Ramos (cell line): ENCODE measurements at regions not wholly inside any gene's neighbourhood (a gene's known extent, or its start where the extent isn't known, plus 50 kb on each side); places are given as distances from the start of the nearest gene placed in this dataset.
"Not testable (repeated sequence)": the region's sequence is repeated elsewhere in the genome, so short reads cannot be mapped to it uniquely, and the experiment has no call there.

ENCODE experiments used
- in situ Hi-C: fragments of 300-500 bp; cut with MboI; formaldehyde crosslinking; loops from one replicate; pipeline ENCODE4 v1.14.3; 2022; ENCODE audit warnings: low sequenced_read_pairs; ENCODE audit not compliant: unreplicated experiment

GRCh38 chr1:99532276-99532580, 113.7 kb upstream of the PALMD start:
- in situ Hi-C loops = no loop called here

GRCh38 chr1:99533909-99534637, 111.8 kb upstream of the PALMD start:
- in situ Hi-C loops = no loop called here

GRCh38 chr1:99534638-99534930, 111.3 kb upstream of the PALMD start:
- in situ Hi-C loops = no loop called here

GRCh38 chr1:99535470-99536164, 110.3 kb upstream of the PALMD start:
- in situ Hi-C loops = no loop called here

GRCh38 chr1:99537886-99538617, 107.9 kb upstream of the PALMD start:
- in situ Hi-C loops = no loop called here

- in situ Hi-C loops = no loop called here
Measured at GRCh38 chr1:99538618-99538956, 107.3 kb upstream of the PALMD start.

- in situ Hi-C loops = no loop called here
Measured at GRCh38 chr1:99539131-99539530, 106.8 kb upstream of the PALMD start.

GRCh38 chr1:99540744-99541143, 105.2 kb upstream of the PALMD start:
- in situ Hi-C loops = no loop called here

- in situ Hi-C loops = no loop called here
Measured at GRCh38 chr1:99544328-99544727, 101.6 kb upstream of the PALMD start.

GRCh38 chr1:99546432-99547416, 99.2 kb upstream of the PALMD start:
- in situ Hi-C loops = no loop called here

GRCh38 chr1:99548943-99549605, 96.8 kb upstream of the PALMD start:
- in situ Hi-C loops = no loop called here

GRCh38 chr1:99550198-99550597, 95.7 kb upstream of the PALMD start:
- in situ Hi-C loops = no loop called here

GRCh38 chr1:99551812-99552614, 93.9 kb upstream of the PALMD start:
- in situ Hi-C loops = no loop called here

GRCh38 chr1:99553301-99553700, 92.6 kb upstream of the PALMD start:
- in situ Hi-C loops = no loop called here

GRCh38 chr1:99553819-99554218, 92.1 kb upstream of the PALMD start:
- in situ Hi-C loops = not testable (repeated sequence)

- in situ Hi-C loops = no loop called here
Measured at GRCh38 chr1:99554727-99555126, 91.2 kb upstream of the PALMD start.

- in situ Hi-C loops = no loop called here
Measured at GRCh38 chr1:99557546-99558202, 88.2 kb upstream of the PALMD start.

- in situ Hi-C loops = no loop called here
Measured at GRCh38 chr1:99559166-99559565, 86.7 kb upstream of the PALMD start.
